ENCODE measurements at regions not wholly inside any gene's neighbourhood (a gene's known extent, or its start where the extent isn't known, plus 50 kb on each side); places are given as distances from the start of the nearest gene placed in this dataset.

DNA sequence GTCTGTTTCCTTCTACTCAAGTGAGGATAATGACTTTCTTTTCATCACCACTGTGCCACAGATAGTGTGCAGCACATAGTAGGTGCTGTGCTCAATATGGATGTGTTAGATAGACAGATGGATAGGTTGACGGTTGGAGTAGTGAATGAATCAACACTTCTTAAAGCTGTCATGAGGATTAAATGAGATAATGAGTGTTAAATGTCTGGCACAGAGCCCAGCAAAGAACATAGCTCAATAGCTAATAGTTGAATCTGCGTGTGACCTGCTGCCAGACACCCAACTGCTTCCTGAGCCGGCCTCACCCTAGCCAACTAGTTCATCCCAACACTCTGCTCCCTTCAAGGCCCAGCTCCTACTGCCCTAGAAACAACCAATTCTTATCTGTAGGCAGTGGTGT is 67.7 kb upstream of the PJA1 start:
- intact Hi-C loops (cut with micrococcal nuclease; ENCODE audit: unreplicated experiment) (no loop called here), in situ Hi-C loops (cut with HindIII; ENCODE audit: extremely low pct_ligation_motif_present, low pct_unique_long_range_greater_than_20kb) (no loop called here)
- CTCF ChIA-PET (ENCODE audit: low intra/inter-chr PET ratio, low total read pairs) = no interaction called here
- Histone ChIP-seq H3K9ac (ENCODE audit: insufficient read depth, low read depth, low read length) (no peak overlapping the region), H3K4me2 (ENCODE audit: low read depth, low read length) (no peak overlapping the region), H3K79me2 (ENCODE audit: insufficient read depth, low read length) (no peaks in the 10 kb centered on the region), H3K27ac (ENCODE audit: extremely low read length, insufficient read depth, low read length) (no peak overlapping the region), H3K36me3 (replicated peaks in 1 of 2; ENCODE audit: control insufficient read depth in 1 of 2, insufficient read depth in 2 of 2, low read length in 2 of 2) (no peaks in the 10 kb centered on the region), H2AFZ (ENCODE audit: low read length) (no peak overlapping the region), H3K4me3 (replicated peaks in 1 of 3; ENCODE audit: insufficient read depth in 1 of 3, low read depth in 2 of 3, low read length in 3 of 3) (no peak overlapping the region), H3K9me3 (ENCODE audit: low read length) (no peaks in the 10 kb centered on the region), H3K4me1 (ENCODE audit: insufficient read depth, low read length) (no peaks in the 10 kb centered on the region), H4K20me1 (ENCODE audit: insufficient read depth, low read length) (no peaks in the 10 kb centered on the region), H3K27me3 (ENCODE audit: control insufficient read depth in 1 of 2, insufficient read depth in 2 of 2, low read length in 2 of 2) (no peaks in the 10 kb centered on the region)
- POLR2A ChIA-PET = no interaction called here
- FAIRE-seq = no peak
- no peak for ATAC-seq
- WGBS (ENCODE audit: low lambda C conversion rate) = 20% methylated on average over 3 of the region's 3 CpGs
- TF ChIP-seq ZNF24 (IDR thresholded peaks at IDR 0.05) (no peak), ZMYM4 (CRISPR knock-in tag; IDR thresholded peaks at IDR 0.05) (no peak), MXD3 (CRISPR knock-in tag; IDR thresholded peaks at IDR 0.05) (no peak), ZNF280B (CRISPR knock-in tag; IDR thresholded peaks at IDR 0.05; ENCODE audit: borderline replicate concordance) (no peak), U2AF2 (IDR thresholded peaks at IDR 0.05; ENCODE audit: low read depth, low read length) (no peak), SOX13 (IDR thresholded peaks at IDR 0.05) (no peak), SOX13 (CRISPR knock-in tag; conservative IDR thresholded peaks at IDR 0.05 in 1 of 2, IDR thresholded peaks at IDR 0.05 in 1 of 2) (no peak), ZNF782 (CRISPR knock-in tag; IDR thresholded peaks at IDR 0.05; ENCODE audit: borderline replicate concordance) (no peak), TEF (CRISPR knock-in tag; IDR thresholded peaks at IDR 0.05) (no peak), RCOR2 (CRISPR knock-in tag; IDR thresholded peaks at IDR 0.05) (no peak), TAF15 (IDR thresholded peaks at IDR 0.05; ENCODE audit: low read depth, low read length, poor library complexity, severe bottlenecking) (no peak), CCDC6 (CRISPR knock-in tag; IDR thresholded peaks at IDR 0.05) (no peak), SMARCC2 (IDR thresholded peaks at IDR 0.05) (no peak), ZNF441 (CRISPR knock-in tag; IDR thresholded peaks at IDR 0.05; ENCODE audit: borderline replicate concordance) (no peak), MAFK (conservative IDR thresholded peaks at IDR 0.05 in 1 of 2, IDR thresholded peaks at IDR 0.05 in 1 of 2; ENCODE audit: low read length in 2 of 2) (no peak)
- TF ChIP-seq, protein P1, sequence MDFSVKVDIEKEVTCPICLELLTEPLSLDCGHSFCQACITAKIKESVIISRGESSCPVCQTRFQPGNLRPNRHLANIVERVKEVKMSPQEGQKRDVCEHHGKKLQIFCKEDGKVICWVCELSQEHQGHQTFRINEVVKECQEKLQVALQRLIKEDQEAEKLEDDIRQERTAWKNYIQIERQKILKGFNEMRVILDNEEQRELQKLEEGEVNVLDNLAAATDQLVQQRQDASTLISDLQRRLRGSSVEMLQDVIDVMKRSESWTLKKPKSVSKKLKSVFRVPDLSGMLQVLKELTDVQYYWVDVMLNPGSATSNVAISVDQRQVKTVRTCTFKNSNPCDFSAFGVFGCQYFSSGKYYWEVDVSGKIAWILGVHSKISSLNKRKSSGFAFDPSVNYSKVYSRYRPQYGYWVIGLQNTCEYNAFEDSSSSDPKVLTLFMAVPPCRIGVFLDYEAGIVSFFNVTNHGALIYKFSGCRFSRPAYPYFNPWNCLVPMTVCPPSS (IDR thresholded peaks at IDR 0.05) = no peak
- TF ChIP-seq, protein P2, sequence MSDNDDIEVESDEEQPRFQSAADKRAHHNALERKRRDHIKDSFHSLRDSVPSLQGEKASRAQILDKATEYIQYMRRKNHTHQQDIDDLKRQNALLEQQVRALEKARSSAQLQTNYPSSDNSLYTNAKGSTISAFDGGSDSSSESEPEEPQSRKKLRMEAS (IDR thresholded peaks at IDR 0.05) = no peak
- TF ChIP-seq, protein P3, sequence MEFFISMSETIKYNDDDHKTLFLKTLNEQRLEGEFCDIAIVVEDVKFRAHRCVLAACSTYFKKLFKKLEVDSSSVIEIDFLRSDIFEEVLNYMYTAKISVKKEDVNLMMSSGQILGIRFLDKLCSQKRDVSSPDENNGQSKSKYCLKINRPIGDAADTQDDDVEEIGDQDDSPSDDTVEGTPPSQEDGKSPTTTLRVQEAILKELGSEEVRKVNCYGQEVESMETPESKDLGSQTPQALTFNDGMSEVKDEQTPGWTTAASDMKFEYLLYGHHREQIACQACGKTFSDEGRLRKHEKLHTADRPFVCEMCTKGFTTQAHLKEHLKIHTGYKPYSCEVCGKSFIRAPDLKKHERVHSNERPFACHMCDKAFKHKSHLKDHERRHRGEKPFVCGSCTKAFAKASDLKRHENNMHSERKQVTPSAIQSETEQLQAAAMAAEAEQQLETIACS (CRISPR knock-in tag; IDR thresholded peaks at IDR 0.05) = no peak
- BruUV-seq (replicated peaks) = no TSS peak
- DNase-seq (ENCODE audit: low spot score) = no peak

All from HepG2 (cell line).